HCEC 1CT (cell line): ENCODE measurements at regions not wholly inside any gene's neighbourhood (a gene's known extent, or its start where the extent isn't known, plus 50 kb on each side); places are given as distances from the start of the nearest gene placed in this dataset.
A peak's percentile ranks its signal among the peaks of the same experiment; 100 is the strongest.
"Not testable (repeated sequence)": the region's sequence is repeated elsewhere in the genome, so short reads cannot be mapped to it uniquely, and the experiment has no call there.

Source experiments
- DNase-seq: peaks from one replicate; pipeline ENCODE4 v3.0.0-alpha.2; 2017

DNA sequence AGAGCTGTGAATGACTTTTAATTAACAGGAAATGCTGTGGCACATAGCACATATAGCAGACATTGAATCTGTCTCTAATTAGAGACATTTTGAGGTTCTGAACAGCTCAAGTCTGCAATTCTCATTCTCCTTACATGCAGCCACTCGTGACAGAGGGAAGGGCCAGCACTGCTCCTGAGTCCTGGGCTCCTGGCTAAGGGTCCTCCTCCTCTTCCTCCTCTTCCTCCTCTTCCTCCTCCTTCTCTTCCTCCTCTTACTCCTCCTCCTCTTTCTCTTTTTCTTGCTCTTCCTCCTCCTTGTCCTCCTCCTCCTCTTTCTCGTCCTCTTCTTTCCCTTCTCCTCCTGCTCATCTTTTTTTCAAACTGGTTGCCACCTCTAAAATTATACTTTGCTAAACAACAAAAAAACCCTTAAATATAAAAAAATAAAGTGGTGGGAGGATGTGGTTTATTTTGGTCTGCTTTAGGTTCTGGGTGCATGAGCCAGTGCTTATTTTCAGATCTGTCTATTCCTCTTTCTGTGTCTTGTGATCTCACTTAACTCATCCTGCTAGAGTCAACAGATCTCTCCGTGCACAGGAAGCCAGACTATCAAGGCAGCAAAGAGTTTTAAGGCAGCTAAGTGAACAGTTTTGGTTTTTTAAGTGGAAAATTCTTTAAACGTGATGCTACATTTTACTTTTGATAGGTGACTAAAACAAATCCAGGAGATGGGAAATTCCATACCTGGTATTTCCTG lies 159.3 kb downstream of the CD83 start:
- no peak for DNase-seq

DNA sequence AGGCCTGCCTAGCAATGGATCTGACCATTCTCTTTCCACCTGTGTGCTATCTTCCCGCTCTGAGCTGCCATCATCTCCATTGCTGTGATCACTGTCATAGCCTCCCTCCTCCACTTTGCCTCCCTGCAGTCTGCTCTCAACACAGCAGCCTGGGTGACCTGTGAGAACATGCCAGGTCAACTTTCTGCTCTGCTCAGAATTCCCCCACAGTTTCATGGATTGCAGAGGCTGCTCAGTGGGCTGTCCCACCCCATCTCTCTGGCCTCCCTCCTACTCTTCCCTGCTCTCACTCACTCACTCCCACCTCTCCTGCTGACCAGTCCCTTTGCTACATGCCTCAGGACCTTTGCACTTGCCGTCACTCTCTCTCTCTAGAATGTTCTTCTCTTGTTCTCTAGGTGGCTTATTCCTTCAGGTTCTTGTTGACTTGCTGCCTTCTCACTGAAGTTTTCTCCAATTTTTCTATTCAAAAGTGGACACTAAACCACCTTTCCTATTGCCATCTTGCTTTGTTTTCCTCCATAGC lies 159.9 kb downstream of the CD83 start:
- no peak for DNase-seq

DNA sequence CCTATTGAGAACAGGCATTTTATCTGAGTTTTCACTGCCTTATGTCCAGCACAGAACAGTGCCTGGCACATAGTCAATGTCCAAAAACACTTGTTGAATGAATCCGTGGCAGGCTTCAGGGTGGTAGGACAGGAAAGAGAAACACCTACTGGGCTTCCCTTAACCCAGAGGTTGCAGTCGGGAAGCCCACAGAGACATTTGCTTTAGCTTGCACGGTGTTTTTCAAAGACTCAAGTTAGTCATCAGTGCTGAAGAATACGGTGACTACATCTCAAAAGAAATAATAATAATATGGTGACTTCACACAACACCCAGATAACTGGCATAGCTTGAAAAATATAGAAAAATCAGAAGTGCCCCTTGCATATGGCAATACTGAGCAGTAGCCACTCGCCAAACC lies 160.4 kb downstream of the CD83 start:
- DNase-seq, result no peak

DNA sequence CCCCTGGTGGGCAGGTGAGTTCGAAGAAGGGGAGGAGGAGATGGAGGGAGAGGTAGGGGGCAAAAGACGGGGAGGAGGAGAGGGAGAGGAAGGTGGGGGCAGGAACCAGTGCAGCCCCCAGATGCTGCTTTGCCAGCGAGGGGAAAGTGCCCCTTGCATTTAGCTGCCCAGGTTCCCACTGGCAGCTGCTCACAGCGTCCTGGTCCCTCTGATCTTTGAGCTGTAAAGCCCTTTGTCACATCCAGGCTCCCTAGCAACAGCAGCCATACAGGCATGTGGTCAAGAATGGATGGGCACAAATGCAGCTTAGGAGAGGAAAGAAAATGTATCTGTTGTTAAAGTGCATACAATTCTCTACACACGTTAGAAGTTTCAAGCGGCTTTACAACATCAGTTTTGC lies 160.9 kb downstream of the CD83 start:
- DNase-seq, result no peak

DNA sequence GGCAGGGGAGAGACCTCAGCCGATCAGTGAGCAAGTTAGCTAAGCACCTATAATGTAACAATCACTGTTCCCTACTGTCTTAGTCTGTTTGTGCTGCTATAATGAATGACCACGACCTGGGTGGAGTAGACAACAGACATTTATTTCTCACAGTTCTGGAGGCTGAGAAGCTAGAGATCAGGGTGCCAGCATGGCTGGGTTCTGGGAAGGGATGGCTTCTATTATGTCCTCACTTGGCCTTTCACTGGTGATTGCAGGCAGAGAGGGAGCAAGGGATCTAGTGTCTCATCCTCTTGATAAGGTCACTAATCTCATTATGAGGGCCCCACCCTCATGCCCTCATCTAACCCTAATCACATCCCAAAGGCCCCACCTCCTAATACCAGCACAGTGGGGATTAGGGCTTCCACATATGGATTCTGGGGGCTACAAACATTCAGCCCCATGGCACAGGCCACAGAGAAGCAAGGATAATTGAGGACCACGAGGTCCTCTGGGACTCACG lies 162.5 kb downstream of the CD83 start:
- DNase-seq, result no peak

DNA sequence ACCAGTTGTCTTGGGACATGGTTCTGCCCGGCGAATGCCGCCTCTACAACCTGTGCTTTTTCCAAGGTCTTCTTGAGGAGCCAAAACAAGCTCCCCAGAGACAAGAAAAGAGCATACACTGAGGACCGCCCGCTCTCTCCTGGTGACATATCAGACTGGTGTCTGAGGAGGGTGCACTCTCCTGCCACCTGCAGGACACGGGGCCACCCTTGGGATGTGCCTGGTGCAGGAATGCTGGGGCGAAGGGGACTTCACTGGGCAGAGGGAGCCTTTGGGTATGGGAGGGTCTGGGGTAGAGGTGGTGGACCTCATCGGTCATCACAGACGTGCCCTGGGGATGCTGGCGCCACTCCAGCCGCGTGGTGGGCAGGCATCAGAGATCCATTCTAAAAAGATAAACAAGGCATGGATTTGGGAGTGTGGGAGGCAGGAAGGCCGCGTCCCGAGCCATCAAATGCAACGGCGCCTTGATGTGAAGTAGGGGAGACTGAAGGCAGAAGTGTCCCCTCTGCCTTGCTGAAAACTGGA lies 163.3 kb downstream of the CD83 start:
- DNase-seq, result no peak

DNA sequence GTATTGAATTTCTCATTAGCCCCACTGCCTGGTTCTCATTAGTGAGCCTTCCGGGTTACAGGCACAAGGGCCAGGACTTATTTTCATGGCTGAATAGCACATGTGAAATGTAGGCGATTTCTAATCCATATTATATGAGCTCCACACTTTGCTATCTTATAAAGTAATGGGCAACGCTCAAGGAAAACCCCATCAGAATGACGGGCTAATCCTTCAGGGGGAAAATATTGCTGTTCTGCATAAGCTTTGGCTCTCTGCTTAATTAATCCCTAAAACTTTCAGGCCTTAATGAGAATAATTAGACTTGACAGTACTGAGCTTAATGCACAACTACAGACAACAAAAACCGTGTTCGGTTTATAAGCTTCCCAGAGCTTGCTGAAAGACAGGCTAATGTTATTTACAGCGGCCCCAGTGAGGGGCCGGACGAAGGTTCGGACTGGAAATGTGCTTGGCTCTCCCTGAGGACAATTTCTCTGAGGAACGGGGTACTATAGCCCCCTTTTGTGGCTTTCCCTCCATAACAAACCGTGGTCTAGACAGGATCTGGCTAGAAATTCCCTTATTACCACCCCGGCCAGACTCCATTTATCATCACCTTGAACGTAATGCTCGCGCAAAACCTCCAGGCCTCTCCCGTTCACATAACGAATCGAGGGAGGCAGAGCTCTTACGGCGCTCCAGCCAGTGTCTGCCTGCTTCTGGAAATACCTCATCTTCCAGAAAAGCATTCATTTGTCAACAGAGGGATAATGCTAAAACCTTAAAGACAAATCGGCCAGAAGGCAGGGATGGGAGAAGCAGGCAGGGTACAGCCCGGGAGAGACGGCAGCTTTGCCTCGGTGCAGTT lies 164.5 kb downstream of the CD83 start:
- no peak for DNase-seq

DNA sequence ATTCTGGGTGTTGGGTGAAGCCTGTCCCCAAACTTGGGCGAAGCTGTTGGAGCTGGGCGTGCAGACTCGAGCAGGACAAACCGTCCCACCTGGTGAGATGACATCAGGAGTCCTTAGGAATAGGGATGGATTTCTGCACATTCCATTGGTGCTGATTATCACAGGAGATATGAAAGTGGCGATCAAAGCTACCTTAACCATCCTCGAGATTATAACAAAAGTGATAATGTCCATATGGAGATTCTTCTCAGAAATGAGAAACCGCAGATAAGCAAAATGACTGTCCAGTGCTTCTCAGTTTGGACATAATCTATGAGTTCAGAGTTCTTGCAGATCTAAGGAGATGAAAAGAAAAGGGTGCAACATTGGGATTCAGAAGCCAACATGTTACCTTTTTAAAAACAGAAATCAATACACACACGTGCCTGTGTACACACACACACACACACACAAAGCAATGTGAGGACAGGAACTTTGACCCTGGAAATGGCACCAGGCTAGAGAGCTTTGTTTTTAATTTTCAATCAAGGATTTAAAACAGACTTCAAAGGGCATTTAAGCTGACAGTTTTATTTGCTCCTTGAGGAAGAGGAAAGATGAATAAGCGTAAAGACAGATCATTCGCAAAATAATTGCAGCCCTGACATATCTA lies 165.4 kb downstream of the CD83 start:
- DNase-seq, result no peak

DNA sequence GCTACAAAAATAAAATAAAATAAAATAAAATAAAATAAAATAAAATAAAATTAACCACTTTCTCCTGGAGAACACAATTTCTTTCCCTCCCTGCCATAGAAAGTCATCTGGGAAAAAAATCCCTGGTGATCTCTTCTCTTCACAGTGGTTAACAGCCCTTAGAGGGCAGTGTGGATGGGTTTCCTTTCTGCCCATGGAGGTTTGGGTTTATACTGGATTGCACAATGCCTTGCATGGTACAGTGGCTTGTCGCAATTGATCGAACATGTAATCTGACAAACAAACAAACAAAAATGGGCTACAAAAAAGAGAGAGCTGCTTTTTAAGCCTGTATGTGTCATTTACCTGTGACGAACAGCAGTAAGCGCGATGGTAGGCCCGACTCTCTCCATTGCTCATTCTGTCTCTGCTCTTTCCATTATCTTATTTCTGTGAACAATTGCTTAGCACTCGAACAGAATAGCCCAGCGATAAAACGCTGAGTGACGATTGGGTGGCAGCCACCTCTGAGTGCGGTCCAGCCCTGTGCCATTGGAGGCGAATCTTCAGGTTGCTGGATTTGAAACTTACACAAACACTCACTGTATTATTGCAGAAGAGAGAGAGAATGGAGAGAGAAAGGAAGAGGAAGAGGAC lies 166.1 kb downstream of the CD83 start:
- DNase-seq, result no peak

DNA sequence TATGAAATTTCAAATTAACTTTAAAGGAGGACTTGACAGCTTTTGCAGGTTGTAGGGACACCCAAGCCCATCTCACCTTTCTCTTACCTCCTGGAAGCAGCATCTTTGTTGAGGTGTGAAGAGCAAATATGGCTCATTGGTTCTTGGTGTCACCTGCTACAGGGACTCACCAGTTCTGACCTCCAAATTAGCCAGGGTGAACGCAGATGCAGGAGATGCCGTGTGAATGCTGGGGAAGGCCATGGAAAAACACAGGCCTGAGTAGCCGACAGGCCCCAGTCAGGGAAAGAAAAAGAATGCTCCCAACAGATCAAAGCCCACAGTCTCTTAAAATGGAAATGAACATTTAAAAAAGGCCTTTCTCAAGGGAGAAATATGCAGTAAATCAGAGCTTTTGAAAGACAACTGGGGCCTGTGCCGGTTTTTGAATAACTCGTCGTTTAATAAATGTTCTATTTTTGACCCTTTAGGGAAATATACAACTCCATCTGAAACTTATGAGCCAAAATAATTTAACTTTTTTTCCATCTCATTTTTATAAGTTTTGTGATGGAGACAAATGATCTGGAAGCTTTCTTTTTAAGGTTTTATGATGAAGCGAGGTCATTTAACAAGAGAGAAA lies 167.5 kb downstream of the CD83 start:
- no peak for DNase-seq

DNA sequence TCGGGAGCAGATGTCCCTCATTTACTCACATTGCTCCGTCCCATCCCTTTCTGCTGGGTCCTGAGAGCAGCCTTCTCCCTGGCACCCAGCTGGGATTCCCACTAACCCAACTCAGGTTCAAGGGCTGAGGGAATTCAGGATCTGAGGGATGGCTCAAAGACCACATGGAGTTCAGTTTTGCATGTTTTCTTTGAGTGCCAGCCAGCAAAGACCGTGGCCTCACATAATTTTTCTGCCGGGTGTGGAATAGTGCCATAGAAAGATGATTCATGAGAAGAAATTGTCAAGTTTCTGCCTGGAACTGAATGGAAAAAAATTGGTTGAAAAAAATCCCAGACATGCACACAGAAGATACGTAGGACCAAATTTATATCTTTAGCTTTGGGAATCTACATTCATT lies 168.6 kb downstream of the CD83 start:
- peak; percentile 77 for DNase-seq

DNA sequence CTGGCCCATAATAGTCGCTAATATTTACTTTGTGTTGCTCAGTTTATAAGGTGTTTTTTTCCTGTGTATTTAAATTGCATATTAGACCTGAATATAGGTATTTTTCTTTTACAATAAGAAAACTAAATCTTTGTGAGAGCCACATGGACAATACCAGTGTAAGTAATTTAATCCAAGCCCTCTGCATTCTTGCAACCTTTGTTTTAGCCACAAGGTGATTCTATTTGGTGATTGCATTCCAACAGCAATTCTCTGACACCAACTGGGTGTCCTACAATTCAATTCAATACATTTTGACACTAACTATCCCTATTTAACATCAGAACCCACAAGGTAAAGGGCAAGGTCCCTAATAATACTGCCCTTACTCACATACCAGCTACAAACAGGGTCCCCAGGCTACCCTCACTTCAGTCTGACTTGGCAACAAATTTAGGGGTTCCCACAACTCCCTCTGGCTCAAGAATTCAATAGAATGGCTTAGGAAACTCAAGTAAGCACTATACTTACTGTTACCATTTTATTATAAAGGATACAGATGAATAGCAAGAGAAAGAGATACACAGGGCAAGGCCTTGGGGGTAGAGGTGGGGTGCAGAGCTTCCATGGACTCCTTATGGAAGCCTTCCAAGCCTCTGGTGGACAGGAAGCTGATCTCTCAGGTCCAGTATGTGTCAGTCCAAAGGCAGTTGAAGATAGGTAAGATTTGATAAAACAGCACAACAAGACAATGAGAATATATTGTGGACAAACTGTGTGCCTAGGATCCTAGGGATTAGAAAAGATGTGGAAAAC lies 169.3 kb downstream of the CD83 start:
- DNase-seq, result no peak

DNA sequence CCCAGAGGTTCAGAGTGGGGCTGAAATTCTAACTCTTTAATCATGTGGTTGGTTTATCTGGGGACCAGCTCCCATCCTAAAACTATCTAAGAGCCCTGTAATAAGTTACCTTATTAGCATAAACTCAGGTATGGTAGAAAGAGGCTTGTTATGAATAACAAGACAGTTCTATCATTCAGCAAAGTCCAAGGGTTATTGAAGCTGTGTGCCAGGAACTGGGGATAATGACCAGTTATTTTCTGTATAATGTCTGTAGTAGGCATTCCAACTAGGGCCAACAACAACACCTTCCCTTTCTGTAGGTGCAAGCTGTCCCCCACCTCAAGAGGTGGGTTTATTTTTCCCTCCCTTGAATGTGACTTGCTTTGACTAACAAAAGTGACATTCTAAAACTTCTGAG lies 170.1 kb downstream of the CD83 start:
- no peak for DNase-seq

DNA sequence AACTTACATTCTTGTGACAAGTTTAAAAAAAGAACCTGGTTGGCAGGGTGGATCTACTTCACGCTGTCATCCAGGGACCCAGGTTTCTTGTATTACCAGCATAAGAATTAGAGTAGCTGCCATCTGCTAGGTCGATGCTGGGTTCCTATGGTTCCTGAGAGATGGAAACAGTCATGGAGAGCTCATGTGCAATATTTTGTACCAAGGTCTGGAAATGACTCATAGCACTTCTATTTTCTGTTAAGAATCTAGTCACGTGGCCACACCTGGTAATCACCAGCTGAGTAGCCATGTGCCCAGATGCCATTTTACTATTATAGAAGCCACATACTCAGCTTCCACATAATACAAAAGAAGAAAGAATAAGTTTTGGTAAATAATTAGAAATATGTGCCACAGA lies 171.3 kb downstream of the CD83 start:
- DNase-seq, result no peak

DNA sequence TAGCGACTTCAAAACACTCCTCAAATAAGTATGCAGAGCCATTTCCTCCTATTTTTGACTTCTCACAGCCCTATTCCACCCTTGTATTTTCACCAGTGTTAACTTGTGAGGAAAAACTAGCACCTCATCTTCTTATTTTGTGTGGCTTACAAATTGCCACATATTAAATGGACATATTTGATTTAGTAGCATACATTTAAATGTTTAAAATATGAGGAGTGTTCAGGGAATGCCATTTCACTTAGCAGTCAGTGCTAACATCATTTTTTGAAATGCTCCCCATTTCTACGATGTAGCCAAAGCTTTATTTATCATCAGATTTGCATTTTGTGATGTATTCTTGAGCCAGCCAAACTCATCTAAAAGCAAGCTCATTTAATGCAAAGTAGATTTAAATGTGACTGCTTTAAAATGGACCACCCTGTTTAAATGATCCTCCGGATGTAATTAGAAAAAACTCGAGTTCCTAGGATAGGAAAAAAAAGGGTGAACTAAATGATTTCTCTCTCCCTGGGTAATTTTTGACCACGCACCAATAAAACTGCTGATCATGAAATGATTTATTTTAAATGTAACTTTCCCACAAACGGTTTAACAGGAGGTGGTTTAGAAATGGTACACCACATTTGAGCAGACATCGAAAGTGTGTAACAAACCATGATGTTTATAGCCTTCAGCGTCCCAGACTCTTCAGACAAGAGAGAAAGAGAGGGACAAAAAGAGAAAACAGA lies 172.6 kb downstream of the CD83 start:
- no peak for DNase-seq

DNA sequence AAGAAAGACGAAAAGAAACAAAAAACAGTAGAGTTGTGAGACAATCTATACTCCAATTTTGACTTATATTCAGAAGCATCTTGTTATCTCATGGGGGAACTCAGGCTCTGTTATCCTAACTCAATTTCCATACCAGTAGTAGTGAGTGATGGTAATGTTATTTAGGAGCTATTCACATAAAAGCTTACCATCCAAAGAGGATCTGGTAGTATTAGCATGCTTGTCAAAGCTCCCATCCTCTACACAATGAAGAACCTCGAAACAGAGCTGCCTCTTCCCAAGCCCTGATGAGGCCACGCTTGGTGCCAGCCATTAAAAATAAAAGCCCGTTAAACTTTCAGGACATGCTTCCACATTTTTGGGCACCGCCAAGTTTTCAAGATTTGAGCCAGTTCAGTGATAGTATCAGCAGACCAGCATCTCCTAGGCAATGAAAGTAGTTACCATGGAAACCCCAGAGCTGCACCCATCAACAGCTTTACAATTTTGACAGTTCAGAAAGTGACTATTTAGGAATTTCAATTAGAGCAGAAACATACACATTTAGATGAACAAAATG lies 173.3 kb downstream of the CD83 start:
- DNase-seq, result no peak

DNA sequence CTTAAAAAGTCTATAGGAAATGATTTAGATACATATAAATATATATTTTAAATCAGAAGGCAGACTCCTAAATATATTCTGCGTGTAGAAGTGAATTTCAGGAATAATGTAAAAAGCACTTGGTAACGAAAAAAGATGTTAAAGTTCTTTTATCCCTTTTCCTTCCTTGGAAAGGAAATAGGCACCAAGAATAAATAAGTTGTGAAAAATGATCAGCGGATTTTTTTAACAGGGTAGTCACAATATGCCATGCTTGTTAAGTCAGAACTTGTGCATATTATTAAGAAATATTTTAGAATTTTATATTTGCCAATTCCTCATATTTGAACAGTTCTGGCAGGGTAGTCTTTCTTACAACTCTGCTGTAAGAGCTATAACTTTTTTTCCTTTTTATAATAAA lies 173.8 kb downstream of the CD83 start:
- DNase-seq, result no peak

DNA sequence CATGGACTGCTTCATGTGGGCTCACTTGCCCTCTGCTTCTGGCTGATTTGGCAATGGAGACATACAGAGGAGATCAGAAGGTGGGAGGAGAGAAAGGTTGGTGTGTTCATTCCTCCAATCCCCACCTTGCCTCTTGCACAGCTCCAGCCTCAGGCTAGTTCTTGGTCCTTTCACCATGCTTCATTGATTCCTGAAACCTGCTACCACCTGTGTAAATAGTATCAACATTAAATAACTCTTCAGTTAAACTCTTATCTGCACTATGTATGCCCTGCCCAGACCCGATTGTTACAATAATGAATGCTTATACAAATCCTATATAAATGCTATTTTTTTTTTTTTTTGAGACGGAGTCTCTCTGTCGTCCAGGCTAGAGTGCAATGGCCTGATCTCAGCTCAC lies 174.5 kb downstream of the CD83 start:
- DNase-seq, result no peak

DNA sequence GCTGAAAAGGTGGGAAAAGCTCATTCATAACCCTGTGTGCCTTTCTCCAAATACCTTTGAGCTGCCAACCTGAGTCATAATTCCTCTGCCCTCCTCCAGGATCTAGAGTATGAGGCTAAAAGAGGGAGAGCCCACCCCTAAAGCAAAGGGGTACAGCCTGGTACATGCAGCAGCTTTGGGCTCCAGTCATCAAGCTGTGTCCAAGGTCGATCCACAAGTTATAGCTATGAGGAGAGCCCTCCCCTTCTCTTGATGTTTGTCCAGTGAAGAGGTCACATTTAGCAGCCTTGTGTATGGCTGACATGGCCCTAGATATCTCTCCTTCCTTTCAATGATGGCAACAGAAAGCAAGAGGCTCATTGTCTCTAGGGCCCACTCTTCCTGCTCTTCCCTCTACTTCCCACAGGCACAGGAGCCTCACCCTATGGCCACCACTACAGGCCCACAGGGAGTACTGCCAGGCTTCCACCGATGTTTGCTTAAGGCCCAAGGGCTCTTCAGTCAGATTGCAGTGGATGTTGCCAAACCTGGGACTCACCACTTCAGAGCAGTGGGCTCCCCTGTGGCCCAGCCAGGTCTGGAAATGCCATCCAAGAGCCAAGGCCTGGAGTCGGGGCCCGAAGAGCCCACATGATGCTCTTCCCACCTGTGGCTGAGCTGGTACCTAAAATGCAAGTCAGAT lies 176.8 kb downstream of the CD83 start:
- no peak for DNase-seq

DNA sequence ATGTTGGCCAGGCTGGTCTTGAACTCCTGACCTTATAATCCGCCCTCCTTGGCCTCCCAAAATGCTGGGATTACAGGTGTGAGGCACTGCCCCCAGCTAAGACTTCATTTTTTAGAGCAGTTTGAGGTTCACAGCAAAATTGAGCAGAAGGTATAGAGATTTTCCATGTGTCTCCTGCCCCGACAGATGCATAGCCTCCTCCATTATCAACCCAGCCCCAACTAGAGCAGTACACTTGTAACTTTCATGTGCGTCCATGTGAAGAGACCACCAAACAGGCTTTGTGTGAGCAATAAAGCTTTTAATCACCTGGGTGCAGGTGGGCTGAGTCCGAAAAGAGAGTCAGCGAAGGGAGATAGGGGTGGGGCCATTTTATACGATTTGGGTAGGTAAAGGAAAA lies 179.1 kb downstream of the CD83 start:
- not testable (repeated sequence) for DNase-seq
